ENCODE measurements at regions not wholly inside any gene's neighbourhood (a gene's known extent, or its start where the extent isn't known, plus 50 kb on each side); places are given as distances from the start of the nearest gene placed in this dataset.
"Not testable (repeated sequence)": the region's sequence is repeated elsewhere in the genome, so short reads cannot be mapped to it uniquely, and the experiment has no call there.

GRCh38 chr14:71553779-71554178 lies 378.4 kb upstream of the RGS6 start:
- in situ Hi-C loops (cut with MboI; ENCODE audit: low pct_unique_long_range_greater_than_20kb, low sequenced_read_pairs, unreplicated experiment): no loop called here
- no peak for TF ChIP-seq CTCF (IDR thresholded peaks at IDR 0.05; ENCODE audit: extremely low read depth, insufficient read depth, missing control alignments)
- no peak for DNase-seq (ENCODE audit: low spot score)

- peak; percentile 28 for DNase-seq (ENCODE audit: low spot score)
- TF ChIP-seq CTCF (IDR thresholded peaks at IDR 0.05; ENCODE audit: extremely low read depth, insufficient read depth, missing control alignments): no peak
- in situ Hi-C loops (cut with MboI; ENCODE audit: low pct_unique_long_range_greater_than_20kb, low sequenced_read_pairs, unreplicated experiment): no loop called here
Measured at GRCh38 chr14:71554323-71554722, 377.9 kb upstream of the RGS6 start.

- DNase-seq (ENCODE audit: low spot score): no peak
- TF ChIP-seq CTCF (IDR thresholded peaks at IDR 0.05; ENCODE audit: extremely low read depth, insufficient read depth, missing control alignments): no peak
- in situ Hi-C loops (cut with MboI; ENCODE audit: low pct_unique_long_range_greater_than_20kb, low sequenced_read_pairs, unreplicated experiment): no loop called here
Measured at GRCh38 chr14:71554959-71555612, 377.1 kb upstream of the RGS6 start.

GRCh38 chr14:71555654-71556559 lies 376.3 kb upstream of the RGS6 start:
- in situ Hi-C loops (cut with MboI; ENCODE audit: low pct_unique_long_range_greater_than_20kb, low sequenced_read_pairs, unreplicated experiment): no loop called here
- DNase-seq (ENCODE audit: low spot score): peak; percentile 42
- TF ChIP-seq CTCF (IDR thresholded peaks at IDR 0.05; ENCODE audit: extremely low read depth, insufficient read depth, missing control alignments): no peak

GRCh38 chr14:71556730-71557129 lies 375.5 kb upstream of the RGS6 start:
- no peak for TF ChIP-seq CTCF (IDR thresholded peaks at IDR 0.05; ENCODE audit: extremely low read depth, insufficient read depth, missing control alignments)
- in situ Hi-C loops (cut with MboI; ENCODE audit: low pct_unique_long_range_greater_than_20kb, low sequenced_read_pairs, unreplicated experiment): no loop called here
- DNase-seq (ENCODE audit: low spot score): no peak

- TF ChIP-seq CTCF (IDR thresholded peaks at IDR 0.05; ENCODE audit: extremely low read depth, insufficient read depth, missing control alignments): no peak
- no peak for DNase-seq (ENCODE audit: low spot score)
- in situ Hi-C loops (cut with MboI; ENCODE audit: low pct_unique_long_range_greater_than_20kb, low sequenced_read_pairs, unreplicated experiment): no loop called here
Measured at GRCh38 chr14:71557351-71557750, 374.9 kb upstream of the RGS6 start.

- in situ Hi-C loops (cut with MboI; ENCODE audit: low pct_unique_long_range_greater_than_20kb, low sequenced_read_pairs, unreplicated experiment): not testable (repeated sequence)
Measured at GRCh38 chr14:71558943-71559342, 373.3 kb upstream of the RGS6 start.

More at GRCh38 chr14:71558943-71559342, 373.3 kb upstream of the RGS6 start:
- DNase-seq (ENCODE audit: low spot score): not testable (repeated sequence)
